NK-92 treated with Interleukin-12 subunit alpha and Interleukin-12 subunit beta, amount 100 ng/mL, for 24 hours (cell line): ENCODE measurements at regions not wholly inside any gene's neighbourhood (a gene's known extent, or its start where the extent isn't known, plus 50 kb on each side); places are given as distances from the start of the nearest gene placed in this dataset.
"Not testable (repeated sequence)": the region's sequence is repeated elsewhere in the genome, so short reads cannot be mapped to it uniquely, and the experiment has no call there.

ENCODE experiments used
- DNase-seq: peaks from one replicate; lab custom pipeline; 2025; lab: John Stamatoyannopoulos, UW

DNA sequence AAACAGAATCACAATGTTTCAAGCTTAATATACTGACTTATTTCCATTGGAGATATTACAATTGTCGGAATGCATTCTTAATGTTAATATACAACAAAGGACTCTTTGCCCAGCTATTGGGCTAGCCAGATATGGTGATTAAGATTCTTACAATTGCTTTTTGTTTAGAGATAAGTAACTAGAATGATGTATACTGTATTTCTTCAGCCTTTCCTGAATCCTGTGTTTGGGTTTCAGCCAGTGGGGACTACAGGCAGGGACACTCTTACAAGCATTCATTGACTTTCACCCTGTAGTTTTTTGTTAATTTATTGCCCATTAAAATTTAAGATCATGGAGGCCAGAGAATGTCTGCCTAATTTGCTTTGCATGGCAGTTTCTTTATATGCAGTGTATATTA, 254.1 kb upstream of the TMEFF2 start:
- no peak for DNase-seq

DNA sequence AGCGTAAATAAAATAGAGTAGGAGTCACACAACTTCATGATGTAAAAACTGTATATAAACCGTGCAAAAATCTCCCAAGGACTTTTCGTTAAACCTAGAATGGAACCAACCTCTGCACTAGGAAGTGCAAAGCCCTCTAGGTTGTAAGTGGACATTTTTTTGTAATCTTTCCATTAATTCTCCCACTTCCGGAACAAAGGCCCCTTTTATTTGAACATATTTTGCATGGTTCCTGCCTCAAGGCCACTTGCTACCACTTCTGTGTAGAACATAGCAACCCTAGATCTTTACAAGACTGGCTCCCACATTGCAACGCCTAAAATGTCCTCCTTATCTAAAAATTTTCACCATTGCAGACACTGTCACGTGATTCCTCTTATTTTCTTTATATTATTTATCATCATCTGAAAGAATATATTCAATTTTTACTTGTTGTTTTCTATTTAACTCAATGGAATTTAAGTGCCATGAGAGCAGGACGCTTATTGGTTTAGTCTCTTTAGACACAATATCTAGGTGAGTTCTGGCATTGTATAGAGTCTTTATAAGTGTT, 249.6 kb upstream of the TMEFF2 start:
- DNase-seq, result no peak

DNA sequence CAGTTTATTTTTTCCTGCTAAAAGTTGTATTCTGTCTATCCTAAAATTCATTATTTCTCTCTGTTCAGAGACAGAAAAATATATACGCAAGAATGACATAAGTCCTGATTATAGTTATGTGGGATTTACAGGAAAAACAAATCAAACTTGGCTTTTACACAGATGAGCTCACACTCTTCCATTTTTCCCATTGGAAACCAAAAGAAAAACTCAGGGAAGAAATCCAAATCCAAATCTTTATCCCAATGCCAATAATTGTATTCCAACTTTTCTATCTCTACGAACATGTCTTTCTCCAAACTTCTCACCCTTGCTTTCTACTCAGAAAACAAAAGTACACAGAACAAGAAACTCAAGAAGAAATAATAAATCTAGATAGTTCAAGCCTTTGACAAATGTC, 249.1 kb upstream of the TMEFF2 start:
- DNase-seq, result no peak

DNA sequence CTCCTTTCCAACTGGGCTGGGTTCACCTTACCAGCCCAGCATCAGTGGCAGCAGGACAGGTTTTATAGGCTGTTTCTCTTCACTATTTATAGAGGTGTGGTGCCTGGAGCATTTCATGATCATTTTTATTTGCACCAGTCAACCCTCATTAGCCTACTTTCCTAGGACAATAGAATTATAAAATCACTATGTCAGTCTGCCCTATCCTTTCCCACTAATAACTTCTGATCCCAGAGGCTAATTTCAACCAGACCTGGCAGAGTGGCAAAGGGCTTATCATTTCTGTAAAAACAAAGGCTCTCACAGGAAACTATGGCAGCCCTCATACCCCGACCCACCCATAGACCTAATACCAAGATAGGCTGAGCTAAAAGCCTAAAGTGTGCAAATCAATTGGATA, 243.5 kb upstream of the TMEFF2 start:
- DNase-seq, result no peak

DNA sequence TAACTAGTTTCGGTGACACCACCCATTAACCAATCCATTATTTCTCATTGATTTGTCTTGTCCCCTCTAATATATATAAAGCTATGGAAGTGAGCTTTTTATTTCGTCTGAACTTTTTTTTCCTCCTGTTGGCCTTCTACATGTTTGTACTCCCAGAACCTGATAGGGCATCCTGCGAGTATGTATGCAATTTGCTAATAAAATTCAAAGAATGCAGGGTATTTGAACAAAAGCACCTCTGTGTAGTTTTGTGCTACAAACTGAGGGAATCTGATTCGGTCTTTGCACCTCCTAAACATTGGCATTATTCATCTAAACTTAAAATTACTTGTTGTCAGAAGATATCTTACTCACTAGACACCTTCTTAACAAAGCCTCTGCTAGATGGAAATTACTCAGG, 242.9 kb upstream of the TMEFF2 start:
- no peak for DNase-seq

DNA sequence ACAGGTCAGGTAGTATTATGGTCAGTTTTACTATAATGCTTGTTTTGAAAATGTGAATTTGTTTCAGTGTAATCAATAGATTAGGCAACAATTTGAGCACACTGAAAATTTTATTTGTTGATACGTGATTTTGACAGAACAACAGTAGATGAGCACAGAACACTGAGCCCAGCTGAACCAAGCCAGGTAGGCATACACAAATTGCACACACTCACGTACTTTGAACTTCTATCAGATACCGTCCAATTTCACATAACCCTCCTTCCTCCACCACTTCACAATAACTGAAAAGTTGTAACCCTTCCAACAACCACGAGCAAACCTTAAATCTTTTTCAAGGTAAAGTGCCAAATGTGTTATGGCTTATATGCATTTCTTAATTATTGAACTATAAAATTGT, 229.5 kb upstream of the TMEFF2 start:
- no peak for DNase-seq

DNA sequence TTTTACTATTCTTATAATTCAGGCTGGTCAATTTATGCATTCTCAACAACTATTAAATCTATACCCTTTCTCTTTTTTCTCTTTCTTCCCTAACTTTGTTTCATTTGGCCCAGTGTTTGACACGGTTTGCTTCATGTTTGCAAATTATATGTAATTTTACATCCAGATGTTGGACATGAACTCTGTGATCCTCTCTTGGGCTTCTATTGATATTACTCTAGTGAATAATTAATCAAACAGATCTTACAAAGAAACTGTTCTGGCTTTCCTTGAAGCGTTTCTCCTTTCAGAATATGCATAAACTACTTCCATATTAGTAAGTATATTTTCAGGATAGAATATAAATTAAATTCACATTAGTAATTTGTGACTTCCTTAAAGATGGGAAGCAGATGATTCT, 225.1 kb upstream of the TMEFF2 start:
- no peak for DNase-seq

DNA sequence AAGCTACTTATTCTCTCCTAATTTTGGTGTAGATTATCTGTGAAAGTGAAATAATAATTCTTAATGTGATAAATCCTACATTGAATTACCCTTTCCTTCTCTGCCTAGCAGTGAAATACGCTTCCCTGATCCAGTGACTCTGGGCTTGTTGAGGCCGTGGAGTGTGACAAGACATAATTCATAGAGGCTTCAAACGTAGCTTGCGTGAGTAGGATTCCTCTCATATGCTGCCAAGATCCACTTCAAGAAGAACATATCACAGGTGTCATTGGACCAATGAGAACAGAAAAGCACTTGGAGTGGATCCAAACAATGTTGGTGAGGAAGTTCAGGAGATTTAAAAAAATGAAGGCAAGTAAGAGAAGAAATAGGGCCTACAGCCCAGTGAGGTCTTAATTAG, 221.3 kb upstream of the TMEFF2 start:
- DNase-seq, result no peak

DNA sequence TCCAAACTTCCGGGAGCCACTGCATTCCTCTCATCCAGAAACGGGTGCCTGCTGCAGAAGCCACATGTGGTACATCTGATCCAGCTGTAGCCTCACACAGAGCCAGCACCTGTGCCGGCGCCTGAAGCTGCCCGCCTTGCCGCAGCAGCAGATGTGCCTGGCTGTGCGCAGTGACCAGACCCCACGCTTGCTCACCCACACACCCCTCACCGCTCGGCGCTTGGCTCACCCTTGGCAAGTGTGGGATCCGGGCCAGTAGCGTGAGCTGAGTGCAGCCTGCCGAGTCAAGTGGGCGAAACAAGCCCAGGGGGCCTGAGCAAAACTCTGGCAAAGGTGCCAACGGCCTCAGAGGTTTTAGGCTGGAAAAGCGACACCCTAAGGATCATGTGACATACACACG, 220.1 kb upstream of the TMEFF2 start:
- DNase-seq, result no peak

DNA sequence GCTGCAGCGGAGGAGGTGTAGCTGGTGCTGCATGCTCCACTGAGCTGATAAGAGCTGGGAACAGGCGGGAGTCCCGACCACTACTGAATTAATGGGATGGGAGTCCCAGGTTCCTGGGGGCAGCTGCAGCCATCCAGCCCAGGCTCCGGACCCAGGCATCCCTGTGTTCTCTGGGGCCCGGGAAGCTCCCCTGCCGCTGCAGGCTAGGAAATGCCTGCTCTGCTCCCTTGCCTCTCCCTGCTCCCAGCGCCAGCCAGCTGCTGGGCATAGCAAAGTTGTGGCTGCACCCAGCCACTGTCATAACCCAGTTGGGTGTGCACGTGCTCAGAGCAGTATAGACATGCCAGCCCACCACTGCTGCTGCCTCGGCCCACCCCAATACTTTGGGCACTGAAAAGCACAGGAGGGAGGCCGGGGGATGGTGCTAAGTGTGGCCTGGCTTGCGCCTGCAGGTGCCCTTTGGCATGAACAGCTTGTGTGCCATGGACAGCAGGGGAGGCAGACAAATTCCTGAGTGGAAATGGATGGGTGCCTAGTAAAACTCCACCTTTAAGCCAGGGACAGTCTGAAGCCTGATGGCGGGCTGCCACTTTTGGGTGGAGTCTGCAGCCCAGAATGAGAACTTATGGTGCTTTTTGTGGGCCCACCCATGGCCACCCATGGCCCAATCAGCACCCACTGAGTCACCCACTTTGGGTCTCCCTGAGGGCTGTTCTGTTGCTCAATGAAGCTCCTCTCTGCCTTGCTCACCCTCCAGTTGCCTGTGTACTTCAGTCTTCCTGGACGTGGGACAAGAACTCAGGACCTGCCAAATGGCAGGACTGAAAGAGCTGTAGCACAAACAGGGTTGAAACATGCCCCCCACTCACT, 219.3 kb upstream of the TMEFF2 start:
- no peak for DNase-seq

DNA sequence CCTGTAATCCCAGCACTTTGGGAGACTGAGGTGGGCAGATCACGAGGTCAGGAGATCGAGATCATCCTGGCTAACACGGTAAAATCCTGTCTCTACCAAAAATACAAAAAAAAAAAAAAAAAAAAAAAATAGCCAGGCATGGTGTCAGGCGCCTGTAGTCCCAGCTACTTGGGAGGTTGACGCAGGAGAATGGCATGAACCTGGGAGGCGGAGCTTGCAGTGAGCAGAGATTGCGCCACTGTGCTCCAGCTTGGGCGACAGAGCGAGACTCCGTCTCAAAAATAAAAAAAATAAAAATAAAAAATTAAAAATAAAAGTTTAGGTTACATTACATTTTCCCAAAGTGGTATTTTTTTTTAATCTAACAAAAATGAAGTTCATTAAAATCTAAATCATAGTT, 218.1 kb upstream of the TMEFF2 start:
- DNase-seq, result not testable (repeated sequence)

DNA sequence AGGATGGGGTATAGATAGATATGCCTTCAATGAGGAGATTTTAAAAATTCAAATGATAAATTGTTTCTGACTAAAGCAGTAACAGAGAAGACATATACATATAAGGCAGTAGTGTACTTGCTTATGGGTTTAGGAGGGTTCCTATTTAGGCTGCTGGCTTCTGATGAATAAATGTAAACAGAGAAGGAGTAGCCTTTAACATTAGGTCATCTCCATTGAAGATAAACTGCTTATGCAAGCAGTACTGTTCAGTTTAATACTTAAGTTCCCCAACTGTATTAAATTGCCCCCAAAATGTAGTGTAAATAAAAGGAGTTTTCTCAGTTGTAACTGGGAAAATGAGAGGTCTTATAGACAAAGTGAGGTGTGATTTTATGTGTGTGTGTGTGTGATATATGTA, 217.7 kb upstream of the TMEFF2 start:
- no peak for DNase-seq

DNA sequence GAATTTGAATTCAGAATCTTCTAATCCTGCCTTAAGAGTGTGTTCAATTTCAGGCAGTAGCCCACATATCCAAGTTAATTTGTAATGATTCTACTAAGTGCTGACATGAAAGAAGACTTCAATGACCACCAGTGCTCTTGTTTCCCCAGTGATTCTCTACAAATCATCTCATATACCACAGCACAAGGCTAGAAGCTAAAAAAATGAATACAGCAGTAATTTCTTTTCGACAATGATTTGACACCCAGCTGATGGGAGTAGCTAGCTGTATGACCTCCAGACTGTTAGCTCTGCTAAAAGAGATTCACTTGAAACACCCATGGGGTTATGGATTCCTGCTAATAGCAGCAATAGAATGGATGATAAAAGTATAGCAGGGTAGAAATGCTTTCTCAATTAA, 217.0 kb upstream of the TMEFF2 start:
- no peak for DNase-seq

DNA sequence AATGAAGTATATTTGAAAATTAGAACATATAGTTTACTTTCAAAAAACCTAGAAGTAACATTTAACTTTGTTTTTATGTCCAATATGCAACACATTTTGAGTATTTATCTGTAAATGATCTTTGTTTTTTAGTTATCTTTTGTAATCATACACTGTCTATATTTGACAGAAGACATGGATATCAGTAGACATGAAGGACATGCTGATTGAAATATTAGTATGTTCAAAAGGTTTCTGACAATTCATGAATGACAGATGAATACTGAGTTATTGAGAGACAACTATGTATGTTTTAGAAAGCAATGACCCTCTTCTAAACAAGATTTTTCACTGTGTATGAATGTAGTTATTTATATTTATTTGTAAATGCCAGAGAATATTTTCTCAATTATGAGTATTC, 215.6 kb upstream of the TMEFF2 start:
- no peak for DNase-seq

DNA sequence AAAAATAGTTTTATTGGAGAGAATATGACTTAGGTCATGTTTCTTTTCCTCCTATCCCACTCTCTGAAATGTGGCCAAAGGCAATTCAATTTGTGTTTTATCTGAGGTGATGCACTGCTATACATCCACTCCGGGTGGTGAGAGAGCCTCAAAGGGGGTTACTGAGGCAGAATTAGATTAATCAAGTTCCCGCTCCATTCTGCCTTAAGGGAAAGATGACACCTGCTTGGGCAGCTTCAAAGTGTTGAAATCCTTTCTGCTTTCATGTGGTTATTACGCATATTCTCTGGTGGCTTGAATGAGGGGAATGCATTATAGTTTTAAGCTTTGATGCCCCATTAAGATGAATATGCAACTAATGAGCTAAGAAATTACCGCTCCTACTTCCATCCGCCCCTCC, 213.0 kb upstream of the TMEFF2 start:
- no peak for DNase-seq

DNA sequence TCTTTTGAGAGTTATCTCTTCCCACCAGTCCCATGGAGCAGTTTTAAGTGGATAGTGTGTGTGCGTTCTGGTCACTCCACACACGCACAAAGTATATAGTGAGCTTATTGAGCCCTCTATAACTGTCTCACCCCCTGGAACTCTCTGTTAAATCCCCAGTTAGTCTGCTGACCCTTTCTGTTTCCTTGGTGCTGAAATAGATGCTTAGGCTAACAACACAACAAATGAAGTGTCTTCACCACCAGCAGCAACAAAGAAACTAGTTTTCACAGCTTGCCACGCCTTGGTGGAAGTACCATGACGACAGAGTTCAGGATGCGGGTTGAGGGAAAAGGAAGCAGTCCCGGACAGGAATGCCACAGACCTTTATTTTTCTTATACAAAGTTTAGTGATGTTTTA, 203.5 kb upstream of the TMEFF2 start:
- no peak for DNase-seq

DNA sequence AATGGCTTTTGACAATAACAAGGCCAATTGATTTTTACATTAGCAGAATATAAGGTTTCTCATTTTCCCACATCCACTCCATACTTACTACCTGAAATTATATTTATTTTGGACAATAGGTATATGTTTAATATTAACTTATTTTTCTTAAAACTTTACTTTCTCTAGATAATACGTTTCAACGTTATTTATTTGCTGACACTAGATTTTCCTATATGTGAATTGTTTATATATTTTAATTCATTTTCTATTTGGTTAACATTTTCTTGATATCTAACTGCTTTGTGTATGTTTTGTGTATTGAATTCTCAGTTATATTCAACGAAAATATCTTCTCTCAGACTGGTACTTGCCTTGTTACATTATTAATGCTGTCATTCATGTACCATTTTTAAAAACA, 199.9 kb upstream of the TMEFF2 start:
- no peak for DNase-seq

DNA sequence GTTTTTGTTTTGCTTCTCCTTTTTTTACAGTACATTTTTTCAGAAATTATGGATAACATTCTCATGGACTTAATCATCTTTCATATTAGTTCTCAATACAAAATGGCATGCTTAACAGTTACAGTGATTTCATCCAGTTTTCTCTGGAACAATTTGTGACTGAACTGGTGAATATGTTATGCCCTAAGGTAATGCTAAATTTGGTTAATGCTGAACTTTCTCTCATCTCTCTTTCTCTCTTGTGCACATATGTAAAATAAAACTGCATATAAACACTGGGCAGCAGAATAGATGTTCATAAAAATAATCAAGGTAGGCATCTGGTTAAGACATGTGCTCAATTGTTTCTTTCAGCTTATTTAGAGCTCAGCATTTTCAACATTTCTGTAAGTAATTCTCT, 196.3 kb upstream of the TMEFF2 start:
- no peak for DNase-seq

DNA sequence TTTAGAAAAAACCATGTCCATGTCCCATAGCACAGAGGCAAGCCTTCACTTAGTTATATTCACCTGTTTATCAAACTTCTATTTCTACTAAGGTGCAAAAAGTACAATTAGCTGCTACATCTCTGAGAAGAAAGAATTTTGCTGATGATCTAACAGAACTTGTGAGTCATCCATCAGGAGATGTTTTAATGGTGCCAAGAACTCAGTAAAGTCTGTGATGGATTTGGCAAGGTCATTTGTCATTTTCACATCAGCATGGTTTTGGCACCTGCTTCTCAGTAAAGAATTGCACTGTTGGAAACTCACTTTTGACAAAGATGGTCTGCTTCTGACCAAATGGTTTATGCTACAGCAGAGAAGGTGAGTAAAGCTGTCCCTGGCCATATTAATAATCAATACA, 195.7 kb upstream of the TMEFF2 start:
- no peak for DNase-seq

DNA sequence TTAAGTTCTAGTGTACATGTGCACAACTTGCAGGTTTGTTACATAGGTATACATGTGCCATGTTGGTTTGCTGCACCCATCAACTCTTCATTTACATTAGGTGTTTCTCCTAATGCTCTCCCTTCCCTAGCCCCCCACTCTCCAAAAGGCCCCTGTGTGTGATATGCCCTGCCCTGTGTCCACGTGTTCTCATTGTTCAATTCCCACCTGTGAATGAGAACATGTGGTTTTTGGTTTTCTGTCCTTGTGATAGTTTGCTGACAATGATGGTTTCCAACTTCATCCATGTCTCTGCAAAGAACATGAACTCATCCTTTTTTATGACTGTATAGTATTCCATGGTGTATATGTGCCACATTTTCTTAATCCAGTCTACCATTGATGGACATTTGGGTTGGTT, 189.5 kb upstream of the TMEFF2 start:
- not testable (repeated sequence) for DNase-seq

DNA sequence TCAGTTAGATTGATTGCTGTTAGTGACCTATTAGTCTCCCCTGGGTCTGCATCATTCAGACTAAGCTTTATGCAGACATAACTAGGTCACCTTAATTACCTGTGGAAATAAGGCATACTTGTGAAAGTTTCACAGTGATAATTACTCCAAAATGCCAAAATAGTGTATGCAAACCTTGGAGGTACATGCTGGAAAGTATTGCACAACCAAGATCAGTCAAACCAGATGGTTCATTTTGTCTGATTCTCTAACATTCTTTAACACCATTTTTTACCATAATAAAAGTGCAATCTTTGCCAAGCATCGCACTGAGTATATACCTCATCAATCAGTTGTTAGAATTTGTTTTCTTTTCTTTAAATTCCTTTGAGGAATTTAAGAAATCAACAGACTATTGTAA, 186.3 kb upstream of the TMEFF2 start:
- DNase-seq, result no peak

DNA sequence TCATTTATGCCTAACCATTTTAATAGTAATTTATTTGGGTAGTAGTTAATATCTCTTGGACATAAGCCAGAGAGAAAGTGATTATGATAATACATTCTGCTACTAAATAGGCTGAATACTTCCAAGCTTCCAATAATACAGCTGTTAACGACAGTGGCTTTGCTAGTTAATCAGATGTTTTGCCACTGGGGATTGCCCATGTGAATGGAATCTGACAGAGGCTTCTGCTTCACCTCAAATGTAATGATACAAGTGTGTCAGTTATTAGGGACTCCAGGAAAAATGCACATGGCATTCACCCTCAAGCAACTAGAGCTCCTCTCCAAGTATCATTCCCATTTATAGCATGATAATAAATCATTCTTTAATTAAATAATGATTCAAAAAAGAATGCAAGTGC, 185.0 kb upstream of the TMEFF2 start:
- no peak for DNase-seq

DNA sequence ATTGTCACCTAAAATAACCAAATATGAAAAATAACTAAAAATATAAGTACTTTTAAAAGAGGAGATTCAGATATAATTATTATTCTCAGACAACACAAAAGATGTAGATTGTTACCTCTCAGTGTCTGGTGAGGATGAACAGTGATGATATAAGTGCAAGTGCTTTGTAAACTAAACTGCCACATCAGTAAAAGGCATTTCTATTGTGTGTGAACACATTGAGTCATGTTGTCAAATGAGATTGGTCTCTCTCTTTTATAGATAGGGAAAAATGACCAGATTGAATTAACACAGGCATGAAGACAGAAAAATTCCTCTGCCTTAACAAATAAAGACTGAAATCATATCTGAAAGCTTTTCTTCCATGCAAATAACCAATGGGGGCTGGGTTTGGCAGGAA, 182.4 kb upstream of the TMEFF2 start:
- DNase-seq, result no peak

DNA sequence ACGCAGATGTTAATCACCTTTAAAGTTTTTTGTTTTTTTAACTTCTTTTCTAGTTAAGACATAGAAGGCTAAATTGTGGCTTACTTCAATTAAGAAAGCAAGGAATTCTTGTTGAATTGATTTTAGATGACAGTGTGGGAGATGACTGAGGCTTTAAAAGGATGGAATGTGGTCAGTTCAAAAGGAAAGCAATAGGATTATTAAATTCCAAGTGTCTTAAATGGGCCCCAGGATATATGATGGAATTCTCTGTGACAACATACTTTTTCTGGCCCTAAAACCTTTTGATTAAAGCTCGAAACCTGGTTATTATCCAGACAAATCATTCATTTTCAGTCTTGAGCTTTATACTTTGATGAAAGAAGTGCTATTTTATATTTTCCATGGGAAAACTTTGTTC, 179.0 kb upstream of the TMEFF2 start:
- DNase-seq, result no peak
